HFFc6 (cell line): ENCODE measurements at regions not wholly inside any gene's neighbourhood (a gene's known extent, or its start where the extent isn't known, plus 50 kb on each side); places are given as distances from the start of the nearest gene placed in this dataset.

Source experiments
- DNase-seq: peaks from one replicate; pipeline ENCODE4 v3.0.0-alpha.2; 2018
- H3K27ac Mint-ChIP-seq: 2 replicates; pipeline ENCODE4 v1.8.0; 2020; ENCODE audit warnings: mild to moderate bottlenecking, mixed read lengths
- H3K27me3 Mint-ChIP-seq: 2 replicates; pipeline ENCODE4 v1.8.0; 2021; ENCODE audit warnings: mild to moderate bottlenecking, moderate library complexity, mixed read lengths; ENCODE audit not compliant: insufficient read depth
- H3K36me3 Mint-ChIP-seq: 2 replicates; pipeline ENCODE4 v1.8.0; 2021; ENCODE audit warnings: low read depth, mixed read lengths
- H3K4me1 Mint-ChIP-seq: 2 replicates; pipeline ENCODE4 v1.8.0; 2020; ENCODE audit warnings: low read depth, mixed read lengths
- H3K4me3 Mint-ChIP-seq: 2 replicates; pipeline ENCODE4 v1.8.0; 2020; ENCODE audit warnings: mild to moderate bottlenecking, moderate library complexity, mixed read lengths
- H3K9me3 Mint-ChIP-seq: 2 replicates; pipeline ENCODE4 v1.8.0; 2020; ENCODE audit warnings: mild to moderate bottlenecking, mixed read lengths
- CTCF ChIP-seq: fragments of 200-600 bp; sonication (generic); IDR thresholded peaks from 2 replicates; pipeline ENCODE4 v1.5.0; 2021; ENCODE audit warnings: antibody characterized with exemption, mild to moderate bottlenecking

GRCh38 chr13:34512817-34513216 is 429.3 kb upstream of the NBEA start:
- H3K27me3 Mint-ChIP-seq: no peaks in the 10 kb centered on the region; the same call in 1 of the 2 replicates
- no peaks in the 10 kb centered on the region; the same call in 1 of the 2 replicates for H3K9me3 Mint-ChIP-seq

GRCh38 chr13:34513526-34513925 is 428.5 kb upstream of the NBEA start:
- peak; percentile 9 for DNase-seq
- Mint-ChIP-seq H3K4me1 (peaks cover 6% of the 10 kb centered on the region; the same call in 1 of the 2 replicates), H3K4me3 (no peak overlapping the region)

More at GRCh38 chr13:34512817-34513216, 429.3 kb upstream of the NBEA start:
- Mint-ChIP-seq H3K4me3 (no peak overlapping the region), H3K4me1 (peaks cover 6% of the 10 kb centered on the region; the same call in 1 of the 2 replicates), H3K27ac (no peak overlapping the region), H3K36me3 (no peaks in the 10 kb centered on the region; the same call in 1 of the 2 replicates)
- no peak for TF ChIP-seq CTCF
- no peak for DNase-seq

GRCh38 chr13:34515201-34515600 is 426.9 kb upstream of the NBEA start:
- Mint-ChIP-seq H3K36me3 (no peaks in the 10 kb centered on the region; the same call in 1 of the 2 replicates), H3K4me3 (no peak overlapping the region), H3K27ac (no peak overlapping the region), H3K9me3 (no peaks in the 10 kb centered on the region; the same call in 1 of the 2 replicates), H3K27me3 (no peaks in the 10 kb centered on the region; the same call in 1 of the 2 replicates), H3K4me1 (peaks cover 6% of the 10 kb centered on the region; the same call in 1 of the 2 replicates)
- no peak for DNase-seq
- TF ChIP-seq CTCF: no peak

More at GRCh38 chr13:34513526-34513925, 428.5 kb upstream of the NBEA start:
- H3K36me3 Mint-ChIP-seq: no peaks in the 10 kb centered on the region; the same call in 1 of the 2 replicates
- H3K27ac Mint-ChIP-seq: no peak overlapping the region
- no peaks in the 10 kb centered on the region; the same call in 1 of the 2 replicates for H3K9me3 Mint-ChIP-seq
- TF ChIP-seq CTCF: no peak
- no peaks in the 10 kb centered on the region; the same call in 1 of the 2 replicates for H3K27me3 Mint-ChIP-seq

- H3K27me3 Mint-ChIP-seq: no peaks in the 10 kb centered on the region
- H3K36me3 Mint-ChIP-seq: no peaks in the 10 kb centered on the region
- H3K27ac Mint-ChIP-seq: no peak overlapping the region
- no peaks in the 10 kb centered on the region for H3K4me1 Mint-ChIP-seq
- TF ChIP-seq CTCF: no peak
- DNase-seq: no peak
- no peak overlapping the region for H3K4me3 Mint-ChIP-seq
- no peaks in the 10 kb centered on the region; the same call in 1 of the 2 replicates for H3K9me3 Mint-ChIP-seq
Observed at GRCh38 chr13:34521171-34521570, 420.9 kb upstream of the NBEA start.

- Mint-ChIP-seq H3K4me1 (no peaks in the 10 kb centered on the region), H3K27ac (no peak overlapping the region), H3K36me3 (no peaks in the 10 kb centered on the region), H3K9me3 (no peaks in the 10 kb centered on the region; the same call in 1 of the 2 replicates), H3K27me3 (no peaks in the 10 kb centered on the region), H3K4me3 (no peak overlapping the region)
- TF ChIP-seq CTCF: no peak
- DNase-seq: no peak
Observed at GRCh38 chr13:34522808-34523207, 419.3 kb upstream of the NBEA start.
